Hepatocyte (in vitro differentiated cells): ENCODE measurements at regions not wholly inside any gene's neighbourhood (a gene's known extent, or its start where the extent isn't known, plus 50 kb on each side); places are given as distances from the start of the nearest gene placed in this dataset.

Experiments
- DNase-seq: peaks from one replicate; pipeline ENCODE4 v3.0.0-alpha.2; 2016; ENCODE audit warnings: low spot score
- H2AFZ ChIP-seq: fragments of 200-600 bp; sonication (generic); 2 replicates; pipeline ENCODE4 v1.6.0; 2016; ENCODE audit warnings: antibody characterized with exemption, mild to moderate bottlenecking
- H3K27ac ChIP-seq: fragments of 200-600 bp; sonication (generic); 2 replicates; pipeline ENCODE4 v1.5.1; 2016; ENCODE audit warnings: mild to moderate bottlenecking
- H3K27me3 ChIP-seq: fragments of 200-600 bp; sonication (generic); 2 replicates; pipeline ENCODE4 v1.6.1; 2016
- H3K36me3 ChIP-seq: fragments of 200-600 bp; sonication (generic); replicated peaks from 2 replicates; pipeline ENCODE4 v1.5.1; 2016; ENCODE audit warnings: low read depth; ENCODE audit not compliant: insufficient read depth
- H3K4me1 ChIP-seq: fragments of 200-600 bp; sonication (generic); 2 replicates; pipeline ENCODE4 v1.5.1; 2016; ENCODE audit warnings: mild to moderate bottlenecking, moderate library complexity; ENCODE audit not compliant: insufficient read depth
- H3K4me2 ChIP-seq: fragments of 200-600 bp; sonication (generic); 2 replicates; pipeline ENCODE4 v1.6.0; 2016
- H3K4me3 ChIP-seq: fragments of 200-600 bp; sonication (generic); 2 replicates; pipeline ENCODE4 v1.5.1; 2016; ENCODE audit warnings: mild to moderate bottlenecking
- H3K79me2 ChIP-seq: fragments of 200-600 bp; sonication (generic); 2 replicates; pipeline ENCODE4 v1.6.0; 2017; ENCODE audit warnings: mild to moderate bottlenecking
- H3K9me2 ChIP-seq: fragments of 200-600 bp; sonication (generic); replicated peaks from 2 replicates; pipeline ENCODE4 v1.6.0; 2017; ENCODE audit warnings: mild to moderate bottlenecking; ENCODE audit not compliant: insufficient read depth
- H3K9me3 ChIP-seq: fragments of 200-600 bp; sonication (generic); 2 replicates; pipeline ENCODE4 v1.5.1; 2016; ENCODE audit warnings: low read depth, mild to moderate bottlenecking
- H4K20me1 ChIP-seq: fragments of 200-600 bp; sonication (generic); 2 replicates; pipeline ENCODE4 v1.6.0; 2016; ENCODE audit warnings: mild to moderate bottlenecking; ENCODE audit not compliant: insufficient read depth, poor library complexity, severe bottlenecking
- CTCF ChIP-seq: fragments of 200-600 bp; sonication (generic); IDR thresholded peaks from 2 replicates; pipeline ENCODE4 v1.5.1; 2016; ENCODE audit warnings: antibody characterized with exemption, mild to moderate bottlenecking; ENCODE audit not compliant: poor library complexity
- EZH2 ChIP-seq: fragments of 200-600 bp; sonication (generic); IDR thresholded peaks from 2 replicates; pipeline ENCODE4 v1.6.1; 2016; ENCODE audit warnings: antibody characterized with exemption, mild to moderate bottlenecking, borderline replicate concordance
- EZH2phosphoT487 ChIP-seq: fragments of 200-600 bp; sonication (generic); IDR thresholded peaks from one replicate; pipeline ENCODE4 v1.6.1; 2018; ENCODE audit warnings: antibody characterized with exemption, mild to moderate bottlenecking, low read depth, moderate library complexity; ENCODE audit not compliant: unreplicated experiment, severe bottlenecking
- WGBS: methylation state at CpG from one replicate; pipeline ENCODE4 v1.1.6; 2016; ENCODE audit warnings: low lambda C conversion rate; ENCODE audit errors: missing lambda C conversion rate; 5-methylcytosine and 5-hydroxymethylcytosine counted together

- Histone ChIP-seq H3K36me3 (no peaks in the 10 kb centered on the region), H3K27me3 (no peaks in the 10 kb centered on the region), H2AFZ (no peak overlapping the region), H3K27ac (no peak overlapping the region), H3K4me3 (no peak overlapping the region), H3K79me2 (no peaks in the 10 kb centered on the region), H3K4me1 (no peaks in the 10 kb centered on the region), H4K20me1 (no peaks in the 10 kb centered on the region), H3K9me3 (no peaks in the 10 kb centered on the region), H3K9me2 (no peaks in the 10 kb centered on the region), H3K4me2 (no peak overlapping the region)
- TF ChIP-seq CTCF (no peak), EZH2 (no peak), EZH2phosphoT487 (no peak)
- no peak for DNase-seq
These were observed 151.2 kb upstream of the KIF2A start for GRCh38 chr5:62154758-62155157.

GRCh38 chr5:62155988-62156387 lies 150.0 kb upstream of the KIF2A start:
- no peak overlapping the region for H2AFZ ChIP-seq
- H3K36me3 ChIP-seq = no peaks in the 10 kb centered on the region
- H3K9me2 ChIP-seq = no peaks in the 10 kb centered on the region
- no peak overlapping the region for H3K27ac ChIP-seq
- H3K79me2 ChIP-seq = no peaks in the 10 kb centered on the region
- 89% methylated on average over 3 of the region's 3 CpGs for WGBS
- DNase-seq = no peak
- H3K27me3 ChIP-seq = no peaks in the 10 kb centered on the region
- no peaks in the 10 kb centered on the region for H4K20me1 ChIP-seq
- no peak overlapping the region for H3K4me3 ChIP-seq
- no peak for TF ChIP-seq EZH2
- no peak for TF ChIP-seq CTCF
- no peak for TF ChIP-seq EZH2phosphoT487
- H3K9me3 ChIP-seq = no peaks in the 10 kb centered on the region
- no peak overlapping the region for H3K4me2 ChIP-seq
- H3K4me1 ChIP-seq = no peaks in the 10 kb centered on the region

- no peaks in the 10 kb centered on the region for H3K36me3 ChIP-seq
- WGBS = 88% methylated on average over 3 of the region's 3 CpGs
- H2AFZ ChIP-seq = no peak overlapping the region
- TF ChIP-seq EZH2 (no peak), CTCF (no peak), EZH2phosphoT487 (no peak)
- H3K27ac ChIP-seq = no peak overlapping the region
- H3K4me3 ChIP-seq = no peak overlapping the region
- H3K79me2 ChIP-seq = no peaks in the 10 kb centered on the region
- no peaks in the 10 kb centered on the region for H3K9me3 ChIP-seq
- no peaks in the 10 kb centered on the region for H3K27me3 ChIP-seq
- no peak for DNase-seq
- no peaks in the 10 kb centered on the region for H3K9me2 ChIP-seq
- H3K4me2 ChIP-seq = no peak overlapping the region
- H4K20me1 ChIP-seq = no peaks in the 10 kb centered on the region
- no peaks in the 10 kb centered on the region for H3K4me1 ChIP-seq
These were observed 138.4 kb upstream of the KIF2A start for GRCh38 chr5:62167561-62168057.
